ENCODE measurements at regions not wholly inside any gene's neighbourhood (a gene's known extent, or its start where the extent isn't known, plus 50 kb on each side); places are given as distances from the start of the nearest gene placed in this dataset.

- H3K4me3 ChIP-seq (replicated peaks; ENCODE audit: low read depth, low read length), result no peak overlapping the region
- TF ChIP-seq CTCF (IDR thresholded peaks at IDR 0.05; ENCODE audit: low read depth, low read length, missing control alignments), result no peak
- no peak for DNase-seq (ENCODE audit: extremely low read depth, low read depth)
Observed at GRCh38 chr9:1916095-1916494, 99.1 kb upstream of the SMARCA2 start.

- TF ChIP-seq CTCF (IDR thresholded peaks at IDR 0.05; ENCODE audit: low read depth, low read length, missing control alignments), result no peak
- H3K4me3 ChIP-seq (replicated peaks; ENCODE audit: low read depth, low read length), result no peak overlapping the region
Observed at GRCh38 chr9:1916655-1917054, 98.5 kb upstream of the SMARCA2 start.

GRCh38 chr9:1917396-1917935, 97.7 kb upstream of the SMARCA2 start:
- TF ChIP-seq CTCF (IDR thresholded peaks at IDR 0.05; ENCODE audit: low read depth, low read length, missing control alignments), result no peak
- H3K4me3 ChIP-seq (replicated peaks; ENCODE audit: low read depth, low read length), result no peak overlapping the region
- no peak for DNase-seq (ENCODE audit: extremely low read depth, low read depth)

More at GRCh38 chr9:1916655-1917054, 98.5 kb upstream of the SMARCA2 start:
- DNase-seq (ENCODE audit: extremely low read depth, low read depth), result no peak

- TF ChIP-seq CTCF (IDR thresholded peaks at IDR 0.05; ENCODE audit: low read depth, low read length, missing control alignments), result no peak
- no peak for DNase-seq (ENCODE audit: extremely low read depth, low read depth)
- H3K4me3 ChIP-seq (replicated peaks; ENCODE audit: low read depth, low read length), result no peak overlapping the region
Observed at GRCh38 chr9:1918108-1918507, 97.0 kb upstream of the SMARCA2 start.

- H3K4me3 ChIP-seq (replicated peaks; ENCODE audit: low read depth, low read length), result no peak overlapping the region
- DNase-seq (ENCODE audit: extremely low read depth, low read depth), result no peak
- TF ChIP-seq CTCF (IDR thresholded peaks at IDR 0.05; ENCODE audit: low read depth, low read length, missing control alignments), result no peak
Observed at GRCh38 chr9:1918622-1919021, 96.5 kb upstream of the SMARCA2 start.

GRCh38 chr9:1919229-1919628, 95.9 kb upstream of the SMARCA2 start:
- DNase-seq (ENCODE audit: extremely low read depth, low read depth), result no peak
- H3K4me3 ChIP-seq (replicated peaks; ENCODE audit: low read depth, low read length), result no peak overlapping the region
- no peak for TF ChIP-seq CTCF (IDR thresholded peaks at IDR 0.05; ENCODE audit: low read depth, low read length, missing control alignments)

GRCh38 chr9:1920386-1920785, 94.8 kb upstream of the SMARCA2 start:
- no peak for TF ChIP-seq CTCF (IDR thresholded peaks at IDR 0.05; ENCODE audit: low read depth, low read length, missing control alignments)
- DNase-seq (ENCODE audit: extremely low read depth, low read depth), result no peak
- no peak overlapping the region for H3K4me3 ChIP-seq (replicated peaks; ENCODE audit: low read depth, low read length)
